ENCODE measurements at regions not wholly inside any gene's neighbourhood (a gene's known extent, or its start where the extent isn't known, plus 50 kb on each side); places are given as distances from the start of the nearest gene placed in this dataset.

- no peak for DNase-seq
These were observed 213.2 kb upstream of the RGMA start for GRCh38 chr15:93302080-93302765.

- DNase-seq, result no peak
These were observed 211.8 kb upstream of the RGMA start for GRCh38 chr15:93300796-93301195.

GRCh38 chr15:93299675-93300074, 210.7 kb upstream of the RGMA start:
- DNase-seq, result no peak

GRCh38 chr15:93298901-93299300, 209.9 kb upstream of the RGMA start:
- no peak for DNase-seq

GRCh38 chr15:93296759-93297500, 207.9 kb upstream of the RGMA start:
- no peak for DNase-seq

- DNase-seq, result no peak
These were observed 205.9 kb upstream of the RGMA start for GRCh38 chr15:93294896-93295295.

GRCh38 chr15:93294066-93294465, 205.1 kb upstream of the RGMA start:
- DNase-seq, result no peak

- no peak for DNase-seq
These were observed 202.4 kb upstream of the RGMA start for GRCh38 chr15:93291380-93291779.

GRCh38 chr15:93290618-93290946, 201.6 kb upstream of the RGMA start:
- DNase-seq, result no peak

GRCh38 chr15:93289941-93290617, 201.1 kb upstream of the RGMA start:
- no peak for DNase-seq

GRCh38 chr15:93288728-93289294, 199.8 kb upstream of the RGMA start:
- DNase-seq, result no peak

- DNase-seq, result no peak
These were observed 197.4 kb upstream of the RGMA start for GRCh38 chr15:93286446-93286845.

- DNase-seq, result no peak
These were observed 194.8 kb upstream of the RGMA start for GRCh38 chr15:93283854-93284253.

- DNase-seq, result no peak
These were observed 193.8 kb upstream of the RGMA start for GRCh38 chr15:93282808-93283207.

GRCh38 chr15:93278783-93279182, 189.8 kb upstream of the RGMA start:
- DNase-seq, result no peak

GRCh38 chr15:93278006-93278405, 189.0 kb upstream of the RGMA start:
- no peak for DNase-seq

- DNase-seq, result no peak
These were observed 185.2 kb upstream of the RGMA start for GRCh38 chr15:93274257-93274656.

- DNase-seq, result no peak
These were observed 182.9 kb upstream of the RGMA start for GRCh38 chr15:93271871-93272270.

- no peak for DNase-seq
These were observed 182.0 kb upstream of the RGMA start for GRCh38 chr15:93270937-93271467.

GRCh38 chr15:93268066-93268465, 179.1 kb upstream of the RGMA start:
- DNase-seq, result no peak

GRCh38 chr15:93266291-93266690, 177.3 kb upstream of the RGMA start:
- no peak for DNase-seq

GRCh38 chr15:93265111-93265556, 176.1 kb upstream of the RGMA start:
- DNase-seq, result no peak

- no peak for DNase-seq
These were observed 172.8 kb upstream of the RGMA start for GRCh38 chr15:93261845-93262244.

Data from hindlimb muscle (tissue), 1 donor.